ENCODE measurements at regions not wholly inside any gene's neighbourhood (a gene's known extent, or its start where the extent isn't known, plus 50 kb on each side); places are given as distances from the start of the nearest gene placed in this dataset.

GRCh38 chr3:152941859-152942258 lies 106.9 kb downstream of the P2RY1 start:
- H3K9me3 ChIP-seq (replicated peaks; ENCODE audit: control insufficient read depth, insufficient read depth, low read length): no peaks in the 10 kb centered on the region
- 38% methylated on average over 3 of the region's 3 CpGs for WGBS (ENCODE audit: insufficient coverage, insufficient replicate concordance, low lambda C conversion rate, missing lambda C conversion rate)
- H3K27me3 ChIP-seq (replicated peaks in 1 of 2; ENCODE audit: control insufficient read depth in 2 of 2, insufficient read depth in 2 of 2, low read length in 1 of 2): no peaks in the 10 kb centered on the region
- ChIA-PET SMC1A (ENCODE audit: uncharacterized antibody, unreplicated experiment) (no interaction called here), POLR2A (no interaction called here), RAD21 (ENCODE audit: unreplicated experiment) (no interaction called here), CTCF (no interaction called here)
- no peak for ATAC-seq
- no peak for FAIRE-seq
- BruUV-seq (replicated peaks): no TSS peak
- no peaks in the 10 kb centered on the region for H4K20me1 ChIP-seq (ENCODE audit: control insufficient read depth, insufficient read depth)
- no peak overlapping the region for H3K9ac ChIP-seq (ENCODE audit: control insufficient read depth, insufficient read depth, low read length)
- H3K4me2 ChIP-seq (ENCODE audit: control insufficient read depth, insufficient read depth): no peak overlapping the region
- no peak for DNase-seq (ENCODE audit: low read depth, low spot score)
- no peaks in the 10 kb centered on the region for H3K4me1 ChIP-seq (ENCODE audit: control insufficient read depth, insufficient read depth, low read length)
- TF ChIP-seq PAX5 (IDR thresholded peaks at IDR 0.05; ENCODE audit: borderline replicate concordance, low read depth, low read length) (no peak), SMAD5 (IDR thresholded peaks at IDR 0.05; ENCODE audit: low read depth) (no peak), IKZF1 (conservative IDR thresholded peaks at IDR 0.05) (no peak), POLR2AphosphoS2 (IDR thresholded peaks at IDR 0.05; ENCODE audit: low read depth, low read length) (no peak), ATF3 (IDR thresholded peaks at IDR 0.05; ENCODE audit: borderline replicate concordance, extremely low read depth, low read depth, low read length) (no peak), TBL1XR1 (IDR thresholded peaks at IDR 0.05; ENCODE audit: low read depth, low read length) (no peak), SREBF2 (IDR thresholded peaks at IDR 0.05; ENCODE audit: low read length) (no peak), PRDM15 (CRISPR knock-in tag; IDR thresholded peaks at IDR 0.05) (no peak), E4F1 (IDR thresholded peaks at IDR 0.05; ENCODE audit: borderline replicate concordance, partially characterized antibody) (no peak), FOS (IDR thresholded peaks at IDR 0.05; ENCODE audit: borderline replicate concordance, extremely low read depth, insufficient read length) (no peak)
- intact Hi-C loops (cut with micrococcal nuclease; ENCODE audit: unreplicated experiment) (no loop called here), in situ Hi-C loops (cut with MboI) (no loop called here)
- H2AFZ ChIP-seq (ENCODE audit: control insufficient read depth, low read depth, low read length): no peak overlapping the region
- H3K79me2 ChIP-seq (ENCODE audit: control insufficient read depth, insufficient read depth, low read length): no peaks in the 10 kb centered on the region
- no peak overlapping the region for H3K27ac ChIP-seq (ENCODE audit: control insufficient read depth, insufficient read depth)
- no peak overlapping the region for H3K4me3 ChIP-seq
- H3K36me3 ChIP-seq (ENCODE audit: control insufficient read depth in 2 of 2, insufficient read depth in 2 of 2, low read length in 1 of 2): no peaks in the 10 kb centered on the region

All from GM12878 (cell line).